CD14-positive monocyte (primary cell): ENCODE measurements at regions not wholly inside any gene's neighbourhood (a gene's known extent, or its start where the extent isn't known, plus 50 kb on each side); places are given as distances from the start of the nearest gene placed in this dataset.

ENCODE experiments used
- DNase-seq, 3 donors: peaks; one replicate each; pipeline ENCODE4 v3.0.0-alpha.2; 2011 to 2022
- H2AFZ ChIP-seq: 2 replicates; pipeline ENCODE4 v1.6.0; 2012; ENCODE audit warnings: mild to moderate bottlenecking, low read depth, low read length, inconsistent platforms; ENCODE audit not compliant: insufficient read depth, poor library complexity, severe bottlenecking
- H3K27ac ChIP-seq, 2 donors: 1 replicate in 1 of 2; 2 replicates in 1 of 2; pipeline ENCODE4 v1.5.1; 2012 to 2013; ENCODE audit warnings: low read length in 2 of 2, control low read depth in 1 of 2, inconsistent platforms in 1 of 2, low read depth in 1 of 2, mild to moderate bottlenecking in 1 of 2
- H3K27me3 ChIP-seq, 2 donors: one replicate each; pipeline versions ENCODE4 v1.6.0 to v1.6.1; 2011 to 2013; ENCODE audit warnings: low read length in 2 of 2; ENCODE audit not compliant: control insufficient read depth in 2 of 2, insufficient read depth in 2 of 2
- H3K36me3 ChIP-seq, 2 donors: replicated peaks in 1 of 2; 1 replicate in 1 of 2; 2 replicates in 1 of 2; pipeline versions ENCODE4 v1.5.1 to v1.6.1; 2012 to 2013; ENCODE audit warnings: low read length in 2 of 2, control low read depth in 1 of 2, inconsistent platforms in 1 of 2, mild to moderate bottlenecking in 1 of 2; ENCODE audit not compliant: insufficient read depth in 2 of 2, control insufficient read depth in 1 of 2
- H3K4me1 ChIP-seq, 2 donors: 1 replicate in 1 of 2; 2 replicates in 1 of 2; pipeline versions ENCODE4 v1.5.1 to v1.6.1; 2012 to 2013; ENCODE audit warnings: low read length in 2 of 2, control low read depth in 1 of 2, inconsistent platforms in 1 of 2, mild to moderate bottlenecking in 1 of 2, moderate library complexity in 1 of 2; ENCODE audit not compliant: insufficient read depth in 2 of 2, control insufficient read depth in 1 of 2
- H3K4me2 ChIP-seq: replicated peaks from 2 replicates; pipeline ENCODE3; 2012; ENCODE audit warnings: low read length, moderate library complexity, mild to moderate bottlenecking; ENCODE audit not compliant: poor library complexity, severe bottlenecking; ENCODE audit errors: extremely low read depth
- H3K4me3 ChIP-seq, 3 experiments: fragments of 200-600 bp in 1 of 3; sonication (generic) in 1 of 3; replicated peaks in 1 of 3; 1 replicate in 2 of 3; 2 replicates in 1 of 3; pipeline ENCODE4 v1.5.1; 2011 to 2013; ENCODE audit warnings: low read length in 3 of 3, mild to moderate bottlenecking in 3 of 3, control low read depth in 2 of 3, low read depth in 2 of 3, inconsistent platforms in 1 of 3, moderate library complexity in 1 of 3
- H3K79me2 ChIP-seq: 2 replicates; pipeline ENCODE4 v1.6.0; 2012; ENCODE audit warnings: mild to moderate bottlenecking, control low read depth, inconsistent platforms, low read length, moderate library complexity; ENCODE audit not compliant: insufficient read depth
- H3K9ac ChIP-seq: 2 replicates; pipeline ENCODE4 v1.6.0; 2017; ENCODE audit warnings: low read length, mild to moderate bottlenecking; ENCODE audit not compliant: insufficient read depth, poor library complexity, severe bottlenecking
- H3K9me3 ChIP-seq, 2 donors: replicated peaks in 1 of 2; 1 replicate in 1 of 2; 2 replicates in 1 of 2; pipeline versions ENCODE4 v1.5.1 to v1.6.1; 2012 to 2013; ENCODE audit warnings: low read length in 2 of 2, control low read depth in 1 of 2; ENCODE audit not compliant: control insufficient read depth in 1 of 2, insufficient read depth in 1 of 2
- H4K20me1 ChIP-seq: 2 replicates; pipeline ENCODE4 v1.6.0; 2012; ENCODE audit warnings: mild to moderate bottlenecking, low read length, control low read depth, moderate library complexity; ENCODE audit not compliant: insufficient read depth
- H3K27ac Mint-ChIP-seq, 7 donors: one replicate each; pipeline ENCODE4 v1.8.0; 2020; ENCODE audit warnings: mild to moderate bottlenecking in 7 of 7, mixed read lengths in 7 of 7, moderate library complexity in 6 of 7, inconsistent platforms in 2 of 7
- H3K27me3 Mint-ChIP-seq, 3 donors: one replicate each; pipeline ENCODE4 v1.8.0; 2021 to 2022; ENCODE audit warnings: low read depth in 3 of 3, mild to moderate bottlenecking in 3 of 3, mixed read lengths in 3 of 3, moderate library complexity in 3 of 3, inconsistent platforms in 1 of 3
- H3K36me3 Mint-ChIP-seq, 2 donors: one replicate each; pipeline ENCODE4 v1.8.0; 2020; ENCODE audit warnings: mixed read lengths in 2 of 2, inconsistent platforms in 1 of 2, mild to moderate bottlenecking in 1 of 2
- H3K4me1 Mint-ChIP-seq: one replicate; pipeline ENCODE4 v1.8.0; 2020; ENCODE audit warnings: mild to moderate bottlenecking, mixed read lengths
- H3K4me3 Mint-ChIP-seq, 2 donors: one replicate each; pipeline ENCODE4 v1.8.0; 2020; ENCODE audit warnings: mild to moderate bottlenecking in 2 of 2, mixed read lengths in 2 of 2, moderate library complexity in 1 of 2
- H3K9me3 Mint-ChIP-seq, 7 donors: one replicate each; pipeline ENCODE4 v1.8.0; 2020 to 2022; ENCODE audit warnings: mixed read lengths in 7 of 7, mild to moderate bottlenecking in 6 of 7, moderate library complexity in 6 of 7, inconsistent platforms in 2 of 7
- WGBS: methylation state at CpG from one replicate; pipeline ENCODE4 v1.1.5; 2013; ENCODE audit warnings: missing lambda C conversion rate; ENCODE audit not compliant: insufficient coverage; 5-methylcytosine and 5-hydroxymethylcytosine counted together
- intact Hi-C, 2 donors: fragments of 100-400 bp; cut with micrococcal nuclease; formaldehyde crosslinking; loops; one replicate each; pipeline versions ENCODE4 v1.15.0 to v1.15.1; 2023
- TF ChIP-seq, protein P1 (sequence below): fragments of 200-600 bp; IDR thresholded peaks from one replicate; pipeline ENCODE4 v1.8.0; 2022; ENCODE audit warnings: antibody characterized with exemption, mild to moderate bottlenecking

DNA sequence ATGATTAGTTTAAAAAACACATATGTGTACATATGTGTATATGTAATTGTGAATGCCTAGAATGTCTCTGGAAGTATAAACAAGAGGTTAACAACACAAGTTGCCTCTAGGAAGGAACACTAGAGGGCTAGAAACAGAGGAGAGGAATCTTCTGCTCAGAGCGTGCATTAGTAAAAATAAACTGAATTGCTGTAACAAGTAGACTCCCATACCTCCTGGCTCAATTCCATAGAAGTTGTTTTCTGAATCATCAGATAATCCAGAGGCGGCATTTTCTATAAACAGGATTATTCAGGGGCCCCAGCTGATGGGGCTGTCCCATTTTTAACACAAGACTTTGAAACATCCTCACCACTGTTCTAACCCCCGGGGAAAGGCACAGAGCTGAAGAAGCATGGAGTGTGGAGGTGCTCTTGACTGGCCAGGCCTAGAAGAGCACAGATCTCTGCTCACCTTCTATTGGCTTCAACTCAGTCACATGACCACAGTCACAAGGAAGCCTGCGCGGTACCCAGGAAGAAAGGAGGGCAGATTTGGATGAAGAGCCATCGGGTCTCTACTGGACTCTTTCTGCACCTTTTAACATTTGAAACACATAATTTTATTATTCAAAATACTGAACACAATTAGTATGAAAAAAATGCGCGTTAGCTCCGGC is 145.7 kb downstream of the TLE3 start:
- Mint-ChIP-seq H3K27ac (no peak overlapping the region), H3K9me3 (no peaks in the 10 kb centered on the region), H3K4me3 (no peak overlapping the region), H3K36me3 (no peaks in the 10 kb centered on the region), H3K27me3 (peaks cover 0 to 2% (median under 1%) of the 10 kb centered on the region in 3 donors), H3K4me1 (peaks cover 2% of the 10 kb centered on the region)
- no peaks in the 10 kb centered on the region for H3K36me3 ChIP-seq
- no peak overlapping the region for H3K9ac ChIP-seq
- H3K4me2 ChIP-seq, result no peak overlapping the region
- H3K79me2 ChIP-seq, result no peaks in the 10 kb centered on the region
- DNase-seq, result no peak
- TF ChIP-seq, protein P1, sequence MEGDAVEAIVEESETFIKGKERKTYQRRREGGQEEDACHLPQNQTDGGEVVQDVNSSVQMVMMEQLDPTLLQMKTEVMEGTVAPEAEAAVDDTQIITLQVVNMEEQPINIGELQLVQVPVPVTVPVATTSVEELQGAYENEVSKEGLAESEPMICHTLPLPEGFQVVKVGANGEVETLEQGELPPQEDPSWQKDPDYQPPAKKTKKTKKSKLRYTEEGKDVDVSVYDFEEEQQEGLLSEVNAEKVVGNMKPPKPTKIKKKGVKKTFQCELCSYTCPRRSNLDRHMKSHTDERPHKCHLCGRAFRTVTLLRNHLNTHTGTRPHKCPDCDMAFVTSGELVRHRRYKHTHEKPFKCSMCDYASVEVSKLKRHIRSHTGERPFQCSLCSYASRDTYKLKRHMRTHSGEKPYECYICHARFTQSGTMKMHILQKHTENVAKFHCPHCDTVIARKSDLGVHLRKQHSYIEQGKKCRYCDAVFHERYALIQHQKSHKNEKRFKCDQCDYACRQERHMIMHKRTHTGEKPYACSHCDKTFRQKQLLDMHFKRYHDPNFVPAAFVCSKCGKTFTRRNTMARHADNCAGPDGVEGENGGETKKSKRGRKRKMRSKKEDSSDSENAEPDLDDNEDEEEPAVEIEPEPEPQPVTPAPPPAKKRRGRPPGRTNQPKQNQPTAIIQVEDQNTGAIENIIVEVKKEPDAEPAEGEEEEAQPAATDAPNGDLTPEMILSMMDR, result no peak
- intact Hi-C loops, result no loop called here
- no peak overlapping the region for H3K4me3 ChIP-seq
- no peak overlapping the region for H3K27ac ChIP-seq
- no peaks in the 10 kb centered on the region for H4K20me1 ChIP-seq
- no peaks in the 10 kb centered on the region for H3K9me3 ChIP-seq
- H3K4me1 ChIP-seq, result no peaks in the 10 kb centered on the region
- H2AFZ ChIP-seq, result no peak overlapping the region
- WGBS, result 100% methylated on average over 2 of the region's 9 CpGs
- no peaks in the 10 kb centered on the region for H3K27me3 ChIP-seq

DNA sequence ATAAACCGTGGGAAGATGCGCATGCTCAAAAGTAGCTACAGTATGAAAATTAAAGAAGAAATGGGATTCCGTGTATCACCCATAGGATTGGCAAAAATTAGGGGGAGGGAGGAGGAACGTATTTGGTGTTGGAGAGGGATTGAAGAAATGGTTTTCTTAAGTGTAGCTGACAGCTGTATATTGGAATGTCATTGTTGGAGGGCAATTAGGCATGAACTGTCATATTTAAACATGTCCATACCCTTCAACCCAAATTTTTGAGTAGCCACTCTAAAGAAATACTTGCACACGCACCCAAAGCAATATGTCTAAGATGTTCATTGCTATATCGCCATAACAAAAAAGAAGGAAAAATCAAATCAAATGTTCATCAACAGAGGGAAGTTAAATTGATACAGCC is 144.7 kb downstream of the TLE3 start:
- TF ChIP-seq, protein P1, result no peak
- Histone ChIP-seq H3K27ac (no peak overlapping the region), H2AFZ (no peak overlapping the region), H3K79me2 (no peaks in the 10 kb centered on the region), H3K4me3 (no peak overlapping the region), H3K9ac (no peak overlapping the region), H3K36me3 (no peaks in the 10 kb centered on the region), H4K20me1 (no peaks in the 10 kb centered on the region), H3K27me3 (no peaks in the 10 kb centered on the region), H3K4me1 (no peaks in the 10 kb centered on the region), H3K4me2 (no peak overlapping the region), H3K9me3 (no peaks in the 10 kb centered on the region)
- no peak for DNase-seq
- Mint-ChIP-seq H3K9me3 (no peaks in the 10 kb centered on the region), H3K4me1 (peaks cover 2% of the 10 kb centered on the region), H3K4me3 (no peak overlapping the region), H3K36me3 (no peaks in the 10 kb centered on the region), H3K27me3 (peaks cover 0 to 2% (median 2%) of the 10 kb centered on the region in 3 donors), H3K27ac (no peak overlapping the region)
- 96% methylated on average over 3 of the region's 6 CpGs for WGBS
- intact Hi-C loops, result no loop called here
